Endothelial cell of umbilical vein (primary cell): ENCODE measurements at regions not wholly inside any gene's neighbourhood (a gene's known extent, or its start where the extent isn't known, plus 50 kb on each side); places are given as distances from the start of the nearest gene placed in this dataset.

Source experiments
- BruUV-seq: library from RNA; stranded (reverse); fragments of 400-500 nt; replicated peaks from 2 replicates; lab custom pipeline; 2021; lab: Mats Ljungman, UMichigan
- CTCF ChIA-PET: fragments of 300-600, 350-600 bp; sonication (Branson Sonifier 250); formaldehyde crosslinking; loops from one replicate; lab custom pipeline; 2021; ENCODE audit warnings: antibody characterized with exemption, inconsistent platforms; lab: Charles Lee
- POLR2A ChIA-PET: fragments of 300-600, 350-600 bp; sonication (Branson Sonifier 250); formaldehyde crosslinking; loops from one replicate; lab custom pipeline; 2021; ENCODE audit warnings: antibody characterized with exemption, inconsistent platforms; lab: Charles Lee
- DNase-seq: peaks from one replicate; pipeline ENCODE4 v3.0.0-alpha.2; 2011; ENCODE audit warnings: low read depth, low spot score
- FAIRE-seq: peaks from 2 replicates; lab custom pipeline; 2011; peaks lifted over from hg19 to GRCh38; lab: Jason Lieb, UNC
- H2AFZ ChIP-seq: 2 replicates; pipeline ENCODE4 v1.6.0; 2012; ENCODE audit warnings: low read depth, low read length, control low read depth, inconsistent platforms
- H3K27ac ChIP-seq: 2 replicates; pipeline ENCODE4 v1.5.1; 2011; ENCODE audit warnings: low read depth, mild to moderate bottlenecking, control low read depth, low read length, moderate library complexity; ENCODE audit not compliant: insufficient read depth
- H3K27me3 ChIP-seq, 2 experiments: 2 replicates each; pipeline versions ENCODE4 v1.6.0 to v1.6.1; 2011; ENCODE audit warnings: low read length in 2 of 2, mixed read lengths in 1 of 2; ENCODE audit not compliant: control insufficient read depth in 2 of 2, insufficient read depth in 2 of 2
- H3K36me3 ChIP-seq, 2 experiments: 2 replicates in 1 of 2; 3 replicates in 1 of 2; pipeline ENCODE4 v1.5.1; 2011; ENCODE audit warnings: low read length in 2 of 2, mild to moderate bottlenecking in 1 of 2, moderate library complexity in 1 of 2; ENCODE audit not compliant: control insufficient read depth in 2 of 2, insufficient read depth in 2 of 2; ENCODE audit errors: extremely low read depth in 1 of 2
- H3K4me1 ChIP-seq: 3 replicates; pipeline ENCODE4 v1.5.1; 2011; ENCODE audit warnings: mild to moderate bottlenecking, low read length; ENCODE audit not compliant: control insufficient read depth, insufficient read depth; ENCODE audit errors: extremely low read depth
- H3K4me2 ChIP-seq: 2 replicates; pipeline ENCODE4 v1.6.1; 2011; ENCODE audit warnings: low read length, control low read depth, mixed read lengths; ENCODE audit not compliant: insufficient read depth
- H3K4me3 ChIP-seq, 3 experiments: fragments of 200-600 bp in 1 of 3; sonication (generic), shearing (Covaris generic) in 1 of 3; replicated peaks in 1 of 3; 2 replicates each; pipeline ENCODE4 v1.5.1; 2011 to 2016; ENCODE audit warnings: control low read depth in 3 of 3, low read length in 3 of 3, mild to moderate bottlenecking in 2 of 3, inconsistent platforms in 1 of 3, low read depth in 1 of 3, moderate library complexity in 1 of 3; ENCODE audit not compliant: insufficient read depth in 1 of 3
- H3K79me2 ChIP-seq: 2 replicates; pipeline ENCODE4 v1.6.0; 2012; ENCODE audit warnings: low read length, inconsistent platforms; ENCODE audit not compliant: control insufficient read depth, insufficient read depth
- H3K9ac ChIP-seq: replicated peaks from 2 replicates; pipeline ENCODE3; 2011; ENCODE audit warnings: low read length, control low read depth; ENCODE audit not compliant: insufficient read depth; ENCODE audit errors: extremely low read depth
- H3K9me1 ChIP-seq: replicated peaks from 3 replicates; pipeline ENCODE4 v1.6.0; 2011; ENCODE audit warnings: mild to moderate bottlenecking, low read length; ENCODE audit not compliant: control insufficient read depth, insufficient read depth; ENCODE audit errors: extremely low read depth
- H3K9me3 ChIP-seq: replicated peaks from 2 replicates; pipeline ENCODE4 v1.5.1; 2012; ENCODE audit warnings: low read length, inconsistent platforms; ENCODE audit not compliant: control insufficient read depth, insufficient read depth
- H4K20me1 ChIP-seq: replicated peaks from 2 replicates; pipeline ENCODE3; 2011; ENCODE audit warnings: mild to moderate bottlenecking, low read length; ENCODE audit not compliant: control insufficient read depth, insufficient read depth; ENCODE audit errors: extremely low read depth
- CTCF ChIP-seq, 2 donors: IDR thresholded peaks; 1 replicate in 1 of 2; 2 replicates in 1 of 2; pipeline ENCODE4 v1.5.1; 2011; ENCODE audit warnings: low read length in 2 of 2, mild to moderate bottlenecking in 2 of 2, moderate library complexity in 2 of 2, control low read depth in 1 of 2, inconsistent platforms in 1 of 2, low read depth in 1 of 2; ENCODE audit not compliant: insufficient read depth in 1 of 2; ENCODE audit errors: extremely low read depth in 1 of 2
- EZH2 ChIP-seq: IDR thresholded peaks from 2 replicates; pipeline ENCODE4 v1.6.1; 2012; ENCODE audit warnings: borderline replicate concordance, low read depth, mild to moderate bottlenecking, moderate library complexity, low read length, inconsistent platforms; ENCODE audit not compliant: severe bottlenecking
- FOS ChIP-seq: IDR thresholded peaks from 2 replicates; pipeline ENCODE4 v1.6.1; 2011; ENCODE audit warnings: mild to moderate bottlenecking, low read length, moderate library complexity, borderline replicate concordance; ENCODE audit not compliant: insufficient read depth
- GATA2 ChIP-seq: IDR thresholded peaks from 2 replicates; pipeline ENCODE4 v1.7.0; 2011; ENCODE audit warnings: low read depth, mild to moderate bottlenecking, moderate library complexity, mixed read lengths, low read length; ENCODE audit not compliant: insufficient read length, insufficient read depth
- JUN ChIP-seq: IDR thresholded peaks from 2 replicates; pipeline ENCODE4 v1.6.1; 2011; ENCODE audit warnings: borderline replicate concordance, low read depth; ENCODE audit not compliant: insufficient read length, insufficient read depth
- MAX ChIP-seq: IDR thresholded peaks from 2 replicates; pipeline ENCODE4 v1.6.1; 2011; ENCODE audit not compliant: insufficient read depth, insufficient read length
- MYC ChIP-seq: IDR thresholded peaks from one replicate; pipeline ENCODE4 v1.6.1; 2011; ENCODE audit warnings: mild to moderate bottlenecking, low read depth, low read length
- POLR2A ChIP-seq: IDR thresholded peaks from 2 replicates; pipeline ENCODE4 v1.6.1; 2012; ENCODE audit warnings: low read depth, mild to moderate bottlenecking, control low read depth, low read length
- POLR2AphosphoS5 ChIP-seq: IDR thresholded peaks from 2 replicates; pipeline ENCODE4 v1.6.1; 2012; ENCODE audit warnings: low read depth, mild to moderate bottlenecking, control low read depth, low read length, moderate library complexity; ENCODE audit not compliant: insufficient read depth
- dilution Hi-C: fragments of 300-500 bp; cut with MboI; formaldehyde crosslinking; loops from one replicate; pipeline ENCODE4 v1.15.0; 2019; ENCODE audit warnings: low sequenced_read_pairs; ENCODE audit not compliant: extremely low pct_ligation_motif_present
- intact Hi-C: fragments of 100-400 bp; cut with micrococcal nuclease; formaldehyde crosslinking; loops from one replicate; pipeline ENCODE4 v1.10.0; 2022

- Histone ChIP-seq H3K27me3 (no peaks in the 10 kb centered on the region), H2AFZ (no peak overlapping the region), H3K79me2 (no peaks in the 10 kb centered on the region), H4K20me1 (no peaks in the 10 kb centered on the region), H3K9me3 (peaks cover 3% of the 10 kb centered on the region), H3K4me3 (no peak overlapping the region), H3K4me2 (no peak overlapping the region), H3K9ac (no peak overlapping the region), H3K27ac (no peak overlapping the region), H3K9me1 (no peaks in the 10 kb centered on the region), H3K36me3 (no peaks in the 10 kb centered on the region), H3K4me1 (no peaks in the 10 kb centered on the region)
- TF ChIP-seq CTCF (IDR thresholded peaks at IDR 0.05; ENCODE audit: extremely low read depth in 1 of 2, insufficient read depth in 1 of 2, low read depth in 1 of 2, low read length in 2 of 2) (no peak), GATA2 (no peak), FOS (no peak), EZH2 (no peak), JUN (no peak), MYC (no peak), POLR2A (no peak), POLR2AphosphoS5 (no peak), MAX (no peak)
- DNase-seq (no peak), FAIRE-seq (no peak)
- no TSS peak for BruUV-seq
- intact Hi-C loops (no loop called here), dilution Hi-C loops (no loop called here)
- ChIA-PET POLR2A (no interaction called here), CTCF (no interaction called here)
These were observed 264.4 kb downstream of the TEX29 start for GRCh38 chr13:111584870-111585269.
